Pancreas (tissue), 10 donors: ENCODE measurements at regions not wholly inside any gene's neighbourhood (a gene's known extent, or its start where the extent isn't known, plus 50 kb on each side); places are given as distances from the start of the nearest gene placed in this dataset.

Source experiments
- ATAC-seq, 4 donors: fragments of 200-7000 bp; cut with Tn5 transposase; one replicate each; pipeline versions ENCODE4 v1.8.0 to v1.9.1; 2020; ENCODE audit warnings: mild to moderate bottlenecking in 4 of 4, moderate library complexity in 4 of 4
- DNase-seq, 6 donors: peaks; one replicate each; pipeline ENCODE4 v3.0.0-alpha.2; 2020
- FAIRE-seq: peaks from 2 replicates; lab custom pipeline; 2012; peaks lifted over from hg19 to GRCh38; lab: Jason Lieb, UNC
- H3K27ac ChIP-seq, 4 donors: fragments of 200-600 bp; sonication (generic); 1 replicate in 3 of 4; 2 replicates in 1 of 4; pipeline versions ENCODE4 v1.5.0 to v1.8.0; 2020
- H3K27me3 ChIP-seq, 4 donors: fragments of 200-600 bp; one replicate each; pipeline ENCODE4 v1.8.0; 2021
- H3K36me3 ChIP-seq, 3 donors: fragments of 200-600 bp; sonication (generic) in 1 of 3; one replicate each; pipeline versions ENCODE4 v1.5.0 to v1.8.0; 2020 to 2021
- H3K4me1 ChIP-seq, 3 donors: fragments of 200-600 bp; one replicate each; pipeline ENCODE4 v1.8.0; 2021
- H3K4me3 ChIP-seq, 4 donors: fragments of 200-600 bp; sonication (generic) in 2 of 4; one replicate each; pipeline versions ENCODE4 v1.5.0 to v1.8.0; 2020 to 2021
- H3K9me3 ChIP-seq, 4 donors: fragments of 200-600 bp; one replicate each; pipeline ENCODE4 v1.8.0; 2021
- WGBS, 2 donors: extraction: QIAGEN DNeasy Blood & Tissue Kit; methylation state at CpG; one replicate each; pipeline ENCODE4 v1.1.7; 2013; 5-methylcytosine and 5-hydroxymethylcytosine counted together
- intact Hi-C, 3 donors: fragments of 100-400 bp; cut with DNase I; formaldehyde crosslinking; loops; one replicate each; pipeline versions ENCODE4 v1.11.1 to v1.14.2; 2022
- TF ChIP-seq, protein P1 (sequence below), 4 donors: fragments of 200-600 bp; sonication (generic) in 3 of 4; IDR thresholded peaks; one replicate each; pipeline versions ENCODE4 v1.5.0 to v1.8.0; 2021; ENCODE audit warnings: antibody characterized with exemption in 4 of 4
- donor health status: healthy with polysubstance abuse.
- donor health status: DM: no; HTN: no; CAD: no; lungs with moderate emphysema.
- donor health status: DM: no; HTN: no; CAD: no.
- donor health status: control.
- donor health status: control.
- donor health status: Bipolar disorder and iron deficiency.
- donor health status: DM: yes; HTN: yes; CAD: no.
- donor health status: DM: no; HTN: no; CAD: no.
- donor health status: DM: no; HTN: no; CAD: no.
- donor health status: DM: yes; HTN: yes; CAD: no.

- H3K36me3 ChIP-seq: no peaks in the 10 kb centered on the region
- H3K9me3 ChIP-seq: no peaks in the 10 kb centered on the region
- no peak overlapping the region for H3K27ac ChIP-seq
- no peak for DNase-seq
- H3K4me1 ChIP-seq: no peaks in the 10 kb centered on the region
- no peak for ATAC-seq
- FAIRE-seq: no peak
- WGBS, 2 donors: 87 to 92% methylated on average over 2 of the region's 2 CpGs
- H3K27me3 ChIP-seq: no peaks in the 10 kb centered on the region
- TF ChIP-seq, protein P1, sequence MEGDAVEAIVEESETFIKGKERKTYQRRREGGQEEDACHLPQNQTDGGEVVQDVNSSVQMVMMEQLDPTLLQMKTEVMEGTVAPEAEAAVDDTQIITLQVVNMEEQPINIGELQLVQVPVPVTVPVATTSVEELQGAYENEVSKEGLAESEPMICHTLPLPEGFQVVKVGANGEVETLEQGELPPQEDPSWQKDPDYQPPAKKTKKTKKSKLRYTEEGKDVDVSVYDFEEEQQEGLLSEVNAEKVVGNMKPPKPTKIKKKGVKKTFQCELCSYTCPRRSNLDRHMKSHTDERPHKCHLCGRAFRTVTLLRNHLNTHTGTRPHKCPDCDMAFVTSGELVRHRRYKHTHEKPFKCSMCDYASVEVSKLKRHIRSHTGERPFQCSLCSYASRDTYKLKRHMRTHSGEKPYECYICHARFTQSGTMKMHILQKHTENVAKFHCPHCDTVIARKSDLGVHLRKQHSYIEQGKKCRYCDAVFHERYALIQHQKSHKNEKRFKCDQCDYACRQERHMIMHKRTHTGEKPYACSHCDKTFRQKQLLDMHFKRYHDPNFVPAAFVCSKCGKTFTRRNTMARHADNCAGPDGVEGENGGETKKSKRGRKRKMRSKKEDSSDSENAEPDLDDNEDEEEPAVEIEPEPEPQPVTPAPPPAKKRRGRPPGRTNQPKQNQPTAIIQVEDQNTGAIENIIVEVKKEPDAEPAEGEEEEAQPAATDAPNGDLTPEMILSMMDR (IDR thresholded peaks at IDR 0.05): no peak
- intact Hi-C loops: no loop called here
- no peak overlapping the region for H3K4me3 ChIP-seq
Measured at GRCh38 chr2:52639692-52640091, 1127.9 kb upstream of the CHAC2 start.

DNA sequence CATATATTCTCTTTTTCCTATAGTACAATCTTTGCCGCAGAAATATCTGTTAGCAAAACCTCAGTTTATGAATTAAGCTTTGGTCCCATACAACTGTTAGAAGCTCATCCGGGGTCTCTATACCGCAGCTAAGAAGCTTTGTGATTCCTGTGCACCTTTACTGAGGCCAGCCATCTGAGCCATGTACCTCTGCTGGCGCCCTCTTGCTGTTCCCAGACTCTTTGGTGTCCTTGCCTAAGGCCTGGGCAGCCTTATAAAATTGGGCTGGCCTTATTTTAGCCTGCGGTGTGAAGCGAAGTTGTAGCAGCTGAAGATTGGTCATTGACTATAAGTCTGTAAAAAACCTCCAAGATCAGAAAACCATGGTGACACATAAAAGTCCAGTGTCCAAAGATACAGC, 1135.1 kb upstream of the CHAC2 start:
- no peak for DNase-seq
- H3K36me3 ChIP-seq: no peaks in the 10 kb centered on the region
- no peaks in the 10 kb centered on the region for H3K27me3 ChIP-seq
- no peaks in the 10 kb centered on the region for H3K9me3 ChIP-seq
- FAIRE-seq: no peak
- no peak for ATAC-seq
- 89% methylated on average over 6 of the region's 6 CpGs for WGBS, 2 donors
- H3K4me3 ChIP-seq: no peak overlapping the region
- TF ChIP-seq, protein P1 (IDR thresholded peaks at IDR 0.05): no peak
- no peaks in the 10 kb centered on the region for H3K4me1 ChIP-seq
- intact Hi-C loops: no loop called here
- H3K27ac ChIP-seq: no peak overlapping the region

DNA sequence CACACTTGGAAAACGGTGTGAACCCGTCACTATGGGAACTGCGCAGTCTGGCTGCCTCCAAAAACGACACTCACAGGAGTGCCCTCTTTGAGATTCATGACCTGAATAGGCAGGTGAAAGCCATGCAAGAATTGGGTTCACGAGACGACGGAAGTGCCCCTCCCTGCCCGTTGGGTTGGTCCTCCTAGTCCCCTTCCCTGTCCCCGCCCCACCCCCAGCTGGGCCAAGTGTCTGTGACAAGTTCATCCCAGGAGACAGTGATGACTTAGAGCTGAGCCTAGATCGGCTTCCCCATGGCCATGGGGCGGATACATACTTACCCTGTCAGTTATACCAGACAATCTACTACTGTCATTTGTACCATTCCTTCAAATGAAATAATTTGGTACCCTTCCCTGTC, 1137.7 kb upstream of the CHAC2 start:
- 85 to 96% methylated on average over 11 of the region's 11 CpGs for WGBS, 2 donors
- DNase-seq (peak in 2 of 6 donors; percentile 18 to 52), ATAC-seq (no peak), FAIRE-seq (no peak)
- H3K9me3 ChIP-seq: no peaks in the 10 kb centered on the region
- TF ChIP-seq, protein P1 (IDR thresholded peaks at IDR 0.05): no peak
- no peaks in the 10 kb centered on the region for H3K36me3 ChIP-seq
- intact Hi-C loops: no loop called here
- no peak overlapping the region for H3K4me3 ChIP-seq
- no peak overlapping the region for H3K27ac ChIP-seq
- H3K4me1 ChIP-seq: no peaks in the 10 kb centered on the region
- H3K27me3 ChIP-seq: no peaks in the 10 kb centered on the region

- intact Hi-C loops: no loop called here
- peak in 1 of 6 donors; percentile 37 for DNase-seq
- Histone ChIP-seq H3K36me3 (no peaks in the 10 kb centered on the region), H3K27ac (no peak overlapping the region), H3K4me3 (no peak overlapping the region), H3K27me3 (no peaks in the 10 kb centered on the region), H3K9me3 (no peaks in the 10 kb centered on the region), H3K4me1 (no peaks in the 10 kb centered on the region)
- 95 to 96% methylated on average over 36 of the region's 36 CpGs for WGBS, 2 donors
- no peak for FAIRE-seq
- no peak for ATAC-seq
- TF ChIP-seq, protein P1 (IDR thresholded peaks at IDR 0.05): no peak
Measured at GRCh38 chr2:52629531-52629930, 1138.1 kb upstream of the CHAC2 start.

- no peak for ATAC-seq
- no peak for FAIRE-seq
- TF ChIP-seq, protein P1 (IDR thresholded peaks at IDR 0.05): no peak
- H3K4me1 ChIP-seq: no peaks in the 10 kb centered on the region
- H3K36me3 ChIP-seq: no peaks in the 10 kb centered on the region
- intact Hi-C loops: no loop called here
- H3K27me3 ChIP-seq: no peaks in the 10 kb centered on the region
- no peak overlapping the region for H3K27ac ChIP-seq
- no peaks in the 10 kb centered on the region for H3K9me3 ChIP-seq
- H3K4me3 ChIP-seq: no peak overlapping the region
- 74 to 75% methylated on average over 2 of the region's 2 CpGs for WGBS, 2 donors
- no peak for DNase-seq
Measured at GRCh38 chr2:52622266-52622665, 1145.3 kb upstream of the CHAC2 start.
